K562 (cell line): ENCODE measurements at regions not wholly inside any gene's neighbourhood (a gene's known extent, or its start where the extent isn't known, plus 50 kb on each side); places are given as distances from the start of the nearest gene placed in this dataset.

Experiments used
- DLX4 ChIP-seq: fragments of 250-450 bp; sonication (Bioruptor Pico); IDR thresholded peaks from 2 replicates; pipeline ENCODE4 v1.6.1; 2021; ENCODE audit warnings: mild to moderate bottlenecking
- DMBX1 ChIP-seq: fragments of 250-450 bp; sonication (Bioruptor Pico); IDR thresholded peaks from 2 replicates; pipeline ENCODE4 v1.8.0; 2022; ENCODE audit warnings: inconsistent platforms, mild to moderate bottlenecking, moderate library complexity, borderline replicate concordance
- ELK1 ChIP-seq: sonication (generic); formaldehyde crosslinking; IDR thresholded peaks from 2 replicates; pipeline ENCODE4 v1.8.1; 2022; ENCODE audit warnings: missing genetic modification reagents
- ELK3 ChIP-seq: fragments of 450-650 bp; formaldehyde crosslinking; IDR thresholded peaks from 2 replicates; pipeline ENCODE4 v1.4.0; 2020; ENCODE audit warnings: mild to moderate bottlenecking
- HDAC2 ChIP-seq: fragments of 450-650 bp; IDR thresholded peaks from 2 replicates; pipeline ENCODE4 v1.6.1; 2016; ENCODE audit warnings: mild to moderate bottlenecking
- HIVEP1 ChIP-seq: fragments of 250-450 bp; sonication (Bioruptor Pico); IDR thresholded peaks from 2 replicates; pipeline ENCODE4 v1.4.0; 2020; ENCODE audit warnings: mild to moderate bottlenecking
- HNRNPL ChIP-seq: fragments of 200-400 bp; formaldehyde crosslinking; IDR thresholded peaks from 2 replicates; pipeline ENCODE4 v1.6.1; 2017; ENCODE audit warnings: low read depth, mild to moderate bottlenecking, low read length
- MTA2 ChIP-seq: fragments of 450-650 bp; IDR thresholded peaks from 2 replicates; pipeline ENCODE4 v1.6.1; 2016; ENCODE audit warnings: low read depth
- PCBP2 ChIP-seq: fragments of 200-400 bp; formaldehyde crosslinking; IDR thresholded peaks from 2 replicates; pipeline ENCODE4 v1.6.1; 2018; ENCODE audit warnings: low read length, low read depth, mild to moderate bottlenecking, moderate library complexity; ENCODE audit not compliant: poor library complexity, severe bottlenecking
- RBM17 ChIP-seq: fragments of 200-400 bp; formaldehyde crosslinking; IDR thresholded peaks from 2 replicates; pipeline ENCODE4 v1.6.1; 2017; ENCODE audit warnings: low read depth, mild to moderate bottlenecking, low read length, borderline replicate concordance
- SLC30A9 ChIP-seq: fragments of 250-450 bp; sonication (Bioruptor Pico); IDR thresholded peaks from 2 replicates; pipeline ENCODE4 v1.8.0; 2022; ENCODE audit warnings: mild to moderate bottlenecking, moderate library complexity
- ZFP91 ChIP-seq: sonication (generic); formaldehyde crosslinking; IDR thresholded peaks from 2 replicates; pipeline ENCODE4 v1.8.0; 2022; ENCODE audit warnings: mild to moderate bottlenecking, missing genetic modification reagents
- ZNF143 ChIP-seq: sonication (generic); formaldehyde crosslinking; IDR thresholded peaks from 2 replicates; pipeline ENCODE4 v1.9.0; 2022; ENCODE audit warnings: mild to moderate bottlenecking, missing genetic modification reagents
- ZNF24 ChIP-seq: fragments of 450-650 bp; IDR thresholded peaks from 2 replicates; pipeline ENCODE4 v1.6.1; 2016
- ZNF274 ChIP-seq: IDR thresholded peaks from 2 replicates; pipeline ENCODE4 v1.6.1; 2011; ENCODE audit warnings: low read depth, mild to moderate bottlenecking, low read length, moderate library complexity, borderline replicate concordance
- ZNF277 ChIP-seq: fragments of 250-450 bp; sonication (Bioruptor Pico); IDR thresholded peaks from 2 replicates; pipeline ENCODE4 v1.8.0; 2022; ENCODE audit warnings: inconsistent platforms, mild to moderate bottlenecking, moderate library complexity, borderline replicate concordance
- ZNF589 ChIP-seq: fragments of 200-800 bp; sonication (Bioruptor generic); IDR thresholded peaks from 2 replicates; pipeline ENCODE4 v1.6.1; 2016; ENCODE audit warnings: low read depth, missing genetic modification characterization, missing compliant biosample characterization
- ZNF592 ChIP-seq: fragments of 450-650 bp; IDR thresholded peaks from 2 replicates; pipeline ENCODE4 v1.6.1; 2017; ENCODE audit warnings: antibody characterized with exemption, mild to moderate bottlenecking

GRCh38 chr2:42923580-42924417, 131.4 kb upstream of the HAAO start (continued):
- TF ChIP-seq DLX4 (no peak), MTA2 (no peak), ZNF589 (CRISPR knock-in tag) (no peak), ZNF143 (CRISPR knock-in tag) (peak; percentile 12; the same call in 1 of the 2 replicates), ZNF274 (no peak), ELK3 (CRISPR knock-in tag) (no peak), DMBX1 (CRISPR knock-in tag) (peak; percentile 64; the same call in 1 of the 2 replicates), ZNF277 (CRISPR knock-in tag) (no peak), PCBP2 (no peak), ZFP91 (CRISPR knock-in tag) (no peak), RBM17 (no peak), SLC30A9 (CRISPR knock-in tag) (no peak), ZNF592 (peak; percentile 45), HDAC2 (no peak), ELK1 (no peak), HIVEP1 (0 out of 2 replicates have a peak, but pooled peaks have one; percentile 51), ZNF24 (no peak), HNRNPL (no peak)
